LoVo (cell line): ENCODE measurements at regions not wholly inside any gene's neighbourhood (a gene's known extent, or its start where the extent isn't known, plus 50 kb on each side); places are given as distances from the start of the nearest gene placed in this dataset.
A peak's percentile ranks its signal among the peaks of the same experiment; 100 is the strongest.
"Not testable (repeated sequence)": the region's sequence is repeated elsewhere in the genome, so short reads cannot be mapped to it uniquely, and the experiment has no call there.

Experiments
- DNase-seq: peaks from one replicate; pipeline ENCODE4 v3.0.0-alpha.2; 2016; ENCODE audit warnings: low spot score

- DNase-seq = no peak
Measured at GRCh38 chr12:68387338-68387737, 55.2 kb upstream of the MDM1 start.

- DNase-seq = no peak
Measured at GRCh38 chr12:68389305-68389704, 57.1 kb upstream of the MDM1 start.

GRCh38 chr12:68391937-68392336 is 59.8 kb upstream of the MDM1 start:
- no peak for DNase-seq

- DNase-seq = no peak
Measured at GRCh38 chr12:68392376-68392775, 60.2 kb upstream of the MDM1 start.

- no peak for DNase-seq
Measured at GRCh38 chr12:68393417-68393816, 61.3 kb upstream of the MDM1 start.

GRCh38 chr12:68397566-68398158 is 65.5 kb upstream of the MDM1 start:
- no peak for DNase-seq

- not testable (repeated sequence) for DNase-seq
Measured at GRCh38 chr12:68398689-68399088, 66.5 kb upstream of the MDM1 start.

- DNase-seq = no peak
Measured at GRCh38 chr12:68400226-68400829, 68.2 kb upstream of the MDM1 start.

GRCh38 chr12:68402422-68402821 is 70.3 kb upstream of the MDM1 start:
- no peak for DNase-seq

- no peak for DNase-seq
Measured at GRCh38 chr12:68403296-68403695, 71.1 kb upstream of the MDM1 start.

- DNase-seq = no peak
Measured at GRCh38 chr12:68403711-68404110, 71.5 kb upstream of the MDM1 start.

GRCh38 chr12:68405343-68405781 is 73.2 kb upstream of the MDM1 start:
- peak; percentile 26 for DNase-seq

- DNase-seq = peak; percentile 60
Measured at GRCh38 chr12:68406134-68406576, 74.0 kb upstream of the MDM1 start.

- DNase-seq = no peak
Measured at GRCh38 chr12:68406911-68407310, 74.7 kb upstream of the MDM1 start.

GRCh38 chr12:68410018-68410660 is 78.0 kb upstream of the MDM1 start:
- DNase-seq = no peak

GRCh38 chr12:68411371-68411770 is 79.2 kb upstream of the MDM1 start:
- no peak for DNase-seq

GRCh38 chr12:68414988-68415387 is 82.8 kb upstream of the MDM1 start:
- DNase-seq = no peak

GRCh38 chr12:68416350-68416749 is 84.2 kb upstream of the MDM1 start:
- DNase-seq = no peak

- no peak for DNase-seq
Measured at GRCh38 chr12:68416826-68417225, 84.7 kb upstream of the MDM1 start.

- no peak for DNase-seq
Measured at GRCh38 chr12:68418137-68418460, 85.9 kb upstream of the MDM1 start.

- no peak for DNase-seq
Measured at GRCh38 chr12:68420225-68421010, 88.3 kb upstream of the MDM1 start.

GRCh38 chr12:68422159-68422558 is 90.0 kb upstream of the MDM1 start:
- no peak for DNase-seq
